Urinary bladder (tissue), 3 donors: ENCODE measurements at regions not wholly inside any gene's neighbourhood (a gene's known extent, or its start where the extent isn't known, plus 50 kb on each side); places are given as distances from the start of the nearest gene placed in this dataset.

ENCODE experiments used
- DNase-seq: peaks from one replicate; pipeline ENCODE4 v3.0.0-alpha.2; 2015; ENCODE audit errors: extremely low spot score
- H3K27ac ChIP-seq: one replicate; pipeline ENCODE4 v1.5.1; 2013; ENCODE audit warnings: low read depth, mild to moderate bottlenecking, moderate library complexity
- H3K36me3 ChIP-seq: one replicate; pipeline ENCODE4 v1.6.1; 2013; ENCODE audit warnings: mild to moderate bottlenecking, moderate library complexity; ENCODE audit not compliant: insufficient read depth
- H3K4me1 ChIP-seq: one replicate; pipeline ENCODE4 v1.6.1; 2013; ENCODE audit warnings: mild to moderate bottlenecking, moderate library complexity; ENCODE audit not compliant: insufficient read depth
- H3K4me3 ChIP-seq: one replicate; pipeline ENCODE4 v1.5.1; 2013; ENCODE audit warnings: low read depth, low read length
- WGBS: extraction: QIAGEN DNeasy Blood & Tissue Kit; methylation state at CpG from one replicate; pipeline ENCODE4 v1.1.7; 2013; 5-methylcytosine and 5-hydroxymethylcytosine counted together
- donor health status: healthy with polysubstance abuse.
- donor health status: healthy.

DNA sequence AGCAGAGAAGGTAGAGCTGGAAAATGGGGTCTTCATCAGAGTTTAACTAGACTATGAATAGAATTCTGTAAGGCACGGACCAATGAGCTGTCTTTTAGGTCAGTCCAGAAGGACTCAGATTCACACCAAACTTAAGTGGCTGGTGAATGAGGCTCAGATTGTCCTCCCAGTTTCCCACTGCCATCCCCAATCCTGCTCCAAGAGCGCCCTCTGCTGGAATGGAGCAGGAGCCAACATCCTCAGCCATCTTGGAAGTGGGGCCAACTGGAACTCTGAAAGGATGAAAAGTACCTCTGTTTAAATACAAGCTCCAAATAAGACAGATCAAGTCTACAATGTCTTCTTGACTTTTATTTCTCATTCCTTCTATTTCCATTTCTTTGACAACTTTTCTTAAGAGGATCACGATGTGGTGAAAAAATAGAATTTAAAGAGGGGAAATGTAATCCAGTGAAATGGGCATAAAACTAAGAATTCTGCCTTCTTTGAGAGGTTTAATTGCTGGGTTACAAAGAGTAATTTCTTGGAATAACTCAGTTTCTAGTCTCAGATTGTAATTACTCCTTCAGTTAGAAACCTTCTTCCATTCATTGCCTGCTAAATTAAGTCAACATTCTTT lies 217.1 kb upstream of the TPRG1 start:
- H3K27ac ChIP-seq = peak overlapping the region; percentile 6
- no peak for DNase-seq
- H3K36me3 ChIP-seq = no peaks in the 10 kb centered on the region
- 31% methylated on average over 3 of the region's 3 CpGs for WGBS
- peaks cover 2% of the 10 kb centered on the region for H3K4me1 ChIP-seq
- no peak overlapping the region for H3K4me3 ChIP-seq

GRCh38 chr3:188955919-188956318 lies 215.9 kb upstream of the TPRG1 start:
- Histone ChIP-seq H3K36me3 (no peaks in the 10 kb centered on the region), H3K4me1 (no peaks in the 10 kb centered on the region), H3K4me3 (no peak overlapping the region), H3K27ac (no peak overlapping the region)
- no peak for DNase-seq
- WGBS = 51% methylated on average over 4 of the region's 4 CpGs

DNA sequence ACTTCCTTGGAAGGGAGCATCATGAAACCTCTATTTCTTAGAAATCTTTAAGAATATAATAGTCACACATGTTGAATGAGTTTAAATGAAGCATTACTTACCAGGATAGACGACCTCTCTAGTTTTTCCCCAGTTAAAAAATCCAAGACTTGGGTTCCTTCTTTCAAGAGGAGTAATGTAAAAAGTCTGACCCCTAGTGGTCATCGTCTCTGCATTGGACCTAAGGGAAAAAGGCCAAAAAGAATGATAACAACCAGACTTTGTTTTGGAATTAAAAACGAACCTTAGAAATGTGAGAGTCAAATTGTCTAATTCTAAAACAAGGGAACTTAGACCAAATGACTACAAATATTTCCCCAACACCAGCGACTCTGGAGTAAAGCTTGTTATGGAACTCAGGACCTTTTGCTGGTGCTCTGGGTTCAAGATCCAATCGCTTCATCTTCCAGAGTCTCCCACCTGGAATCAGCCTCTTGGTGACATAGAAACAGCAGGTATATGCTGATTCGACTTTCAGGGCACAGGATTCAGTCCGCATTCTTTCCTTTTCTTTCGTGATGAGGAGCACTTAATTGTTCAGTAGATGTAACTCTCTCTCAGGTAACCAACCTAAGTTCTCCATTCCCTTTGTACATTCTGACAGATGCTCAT lies 214.8 kb upstream of the TPRG1 start:
- no peak overlapping the region for H3K27ac ChIP-seq
- H3K4me3 ChIP-seq = no peak overlapping the region
- WGBS = 42% methylated on average over 8 of the region's 8 CpGs
- no peaks in the 10 kb centered on the region for H3K36me3 ChIP-seq
- H3K4me1 ChIP-seq = no peaks in the 10 kb centered on the region
- no peak for DNase-seq

DNA sequence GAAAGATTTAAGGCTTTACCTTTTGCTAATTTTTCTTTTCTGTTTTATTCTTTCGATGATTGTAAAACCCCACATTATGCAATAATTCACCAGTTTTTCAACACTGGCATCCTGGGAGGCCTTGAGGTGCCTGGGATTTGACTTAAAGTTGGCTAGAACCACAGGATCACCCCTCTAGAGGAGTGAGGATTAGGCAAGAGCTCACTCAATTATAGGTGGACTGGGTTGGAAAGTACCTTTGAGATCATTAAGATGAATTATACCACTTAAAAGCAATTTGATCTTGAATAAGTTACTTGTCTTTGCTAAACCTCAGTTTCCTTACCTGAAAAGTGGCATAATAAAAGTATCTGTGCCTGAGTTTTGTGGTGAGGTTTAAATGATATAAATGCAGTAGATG lies 212.8 kb upstream of the TPRG1 start:
- no peak for DNase-seq
- WGBS = 88% methylated on average over 1 of the region's 1 CpG
- H3K36me3 ChIP-seq = no peaks in the 10 kb centered on the region
- no peaks in the 10 kb centered on the region for H3K4me1 ChIP-seq
- no peak overlapping the region for H3K27ac ChIP-seq
- H3K4me3 ChIP-seq = no peak overlapping the region

DNA sequence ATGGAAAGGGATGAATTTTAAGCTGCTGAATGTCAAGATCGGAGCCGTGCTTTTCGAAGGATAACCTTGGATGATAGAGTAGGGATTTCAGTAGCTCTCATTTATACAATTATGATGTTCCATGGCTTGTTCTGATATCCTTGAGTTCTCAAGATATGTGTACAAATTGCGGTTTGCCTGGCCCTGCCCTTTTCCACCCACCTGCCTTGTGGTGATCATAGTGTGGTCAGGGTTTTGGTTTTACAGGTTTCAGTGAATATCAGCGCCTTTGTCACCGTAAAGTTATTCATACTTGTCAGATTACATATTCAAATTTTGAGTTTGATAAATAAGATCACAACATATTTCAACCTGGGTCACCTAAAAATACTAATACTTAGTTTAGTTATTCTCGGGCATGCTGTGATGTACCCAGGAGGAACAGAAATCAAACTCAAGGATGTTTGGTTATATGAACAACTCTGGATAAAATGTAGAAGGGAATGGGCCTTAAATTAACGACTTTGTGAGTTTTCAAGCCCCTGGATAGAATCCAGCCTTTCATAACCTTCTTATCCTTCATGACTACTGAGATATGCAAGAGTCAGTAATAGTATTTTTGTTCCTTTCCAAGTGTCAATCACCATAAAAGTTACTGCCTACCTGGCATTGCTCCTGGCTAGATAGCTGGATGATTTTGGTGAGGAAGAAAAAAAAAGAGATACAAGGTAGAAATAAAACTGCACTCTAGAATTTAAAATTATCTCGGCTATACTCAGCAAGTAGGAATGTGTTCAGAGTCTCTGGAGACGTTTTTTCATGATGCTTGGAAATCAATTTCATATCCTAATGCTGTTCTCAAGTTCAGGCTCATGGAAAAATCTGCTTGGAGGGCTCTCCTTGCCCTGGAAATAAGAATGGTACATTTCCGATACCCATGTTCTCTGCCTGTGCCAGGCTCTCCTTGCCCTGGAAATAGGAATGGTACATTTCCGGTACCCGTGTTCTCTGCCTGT lies 209.2 kb upstream of the TPRG1 start:
- no peak overlapping the region for H3K4me3 ChIP-seq
- H3K36me3 ChIP-seq = no peaks in the 10 kb centered on the region
- no peak overlapping the region for H3K27ac ChIP-seq
- H3K4me1 ChIP-seq = no peaks in the 10 kb centered on the region
- WGBS = 85% methylated on average over 13 of the region's 13 CpGs
- no peak for DNase-seq

GRCh38 chr3:188964957-188965356 lies 206.8 kb upstream of the TPRG1 start:
- no peak for DNase-seq
- Histone ChIP-seq H3K4me1 (no peaks in the 10 kb centered on the region), H3K36me3 (no peaks in the 10 kb centered on the region), H3K4me3 (no peak overlapping the region), H3K27ac (no peak overlapping the region)
- WGBS = 92% methylated on average over 5 of the region's 5 CpGs

- no peaks in the 10 kb centered on the region for H3K36me3 ChIP-seq
- H3K4me3 ChIP-seq = no peak overlapping the region
- WGBS = 78% methylated on average over 4 of the region's 4 CpGs
- no peak for DNase-seq
- H3K4me1 ChIP-seq = peaks cover 2% of the 10 kb centered on the region
- no peak overlapping the region for H3K27ac ChIP-seq
These were observed 199.5 kb upstream of the TPRG1 start for GRCh38 chr3:188972310-188972709.

- no peak for DNase-seq
- peaks cover 2% of the 10 kb centered on the region for H3K4me1 ChIP-seq
These were observed 196.7 kb upstream of the TPRG1 start for GRCh38 chr3:188974856-188975599.

GRCh38 chr3:188975600-188976314 lies 196.0 kb upstream of the TPRG1 start:
- 51% methylated on average over 12 of the region's 12 CpGs for WGBS
- Histone ChIP-seq H3K4me1 (peaks cover 2% of the 10 kb centered on the region), H3K27ac (peak overlapping the region; percentile 27), H3K36me3 (no peaks in the 10 kb centered on the region), H3K4me3 (no peak overlapping the region)
- DNase-seq = peak; percentile 64

More at GRCh38 chr3:188974856-188975599, 196.7 kb upstream of the TPRG1 start:
- Histone ChIP-seq H3K27ac (peak overlapping the region; percentile 31), H3K4me3 (no peak overlapping the region), H3K36me3 (no peaks in the 10 kb centered on the region)
- 52% methylated on average over 10 of the region's 10 CpGs for WGBS

DNA sequence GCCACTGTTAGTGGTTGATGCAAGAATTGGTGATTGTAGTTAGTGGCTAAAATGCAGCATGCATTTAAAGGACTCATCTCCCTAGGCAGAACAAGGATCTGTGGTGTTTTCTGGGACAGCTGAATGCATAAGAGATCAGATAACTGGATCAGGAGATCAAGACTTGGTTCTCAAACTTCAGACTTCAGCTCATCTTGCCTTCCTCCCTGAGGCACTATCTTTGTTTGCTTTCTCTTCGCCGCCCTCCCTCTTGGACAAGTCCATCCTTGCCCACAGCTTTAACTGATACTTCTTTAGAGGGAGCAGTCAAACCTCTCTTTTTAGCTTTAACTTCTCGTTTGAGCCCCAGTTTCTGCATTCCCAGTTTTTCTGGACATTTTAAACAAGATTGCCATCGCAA lies 195.4 kb upstream of the TPRG1 start:
- H3K36me3 ChIP-seq = no peaks in the 10 kb centered on the region
- peak overlapping the region; percentile 29 for H3K27ac ChIP-seq
- WGBS = 61% methylated on average over 4 of the region's 4 CpGs
- H3K4me1 ChIP-seq = peaks cover 2% of the 10 kb centered on the region
- DNase-seq = no peak
- no peak overlapping the region for H3K4me3 ChIP-seq

- DNase-seq = peak; percentile 43
- no peak overlapping the region for H3K4me3 ChIP-seq
- H3K36me3 ChIP-seq = no peaks in the 10 kb centered on the region
- peaks cover 2% of the 10 kb centered on the region for H3K4me1 ChIP-seq
- 37% methylated on average over 7 of the region's 7 CpGs for WGBS
- H3K27ac ChIP-seq = no peak overlapping the region
These were observed 193.2 kb upstream of the TPRG1 start for GRCh38 chr3:188978421-188979171.

DNA sequence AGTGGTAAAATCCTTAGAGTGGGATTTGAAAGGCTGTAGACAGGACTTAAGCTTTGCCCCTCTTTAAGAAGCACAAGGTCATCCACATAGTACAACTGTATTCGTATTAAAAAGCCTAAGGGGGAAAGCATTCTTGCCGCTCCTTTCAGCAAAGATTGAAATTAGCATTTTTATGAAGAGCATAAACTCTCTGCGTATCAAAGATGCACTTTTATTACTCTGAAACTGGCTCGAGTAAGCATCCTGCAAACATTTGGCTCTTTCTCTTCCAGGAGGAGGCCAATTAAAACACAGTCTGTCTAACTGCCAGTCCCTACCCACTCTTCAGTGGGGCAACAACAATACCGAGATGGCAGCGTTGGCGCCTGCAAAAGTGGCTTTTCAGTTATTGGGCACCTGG lies 192.5 kb upstream of the TPRG1 start:
- Histone ChIP-seq H3K36me3 (no peaks in the 10 kb centered on the region), H3K4me1 (peaks cover 2% of the 10 kb centered on the region), H3K4me3 (no peak overlapping the region), H3K27ac (peak overlapping the region; percentile 16)
- WGBS = 57% methylated on average over 7 of the region's 7 CpGs
- DNase-seq = no peak
